Head of caudate nucleus (tissue), 42 donors: ENCODE measurements at regions not wholly inside any gene's neighbourhood (a gene's known extent, or its start where the extent isn't known, plus 50 kb on each side); places are given as distances from the start of the nearest gene placed in this dataset.
"Not testable (repeated sequence)": the region's sequence is repeated elsewhere in the genome, so short reads cannot be mapped to it uniquely, and the experiment has no call there.

Experiments used
- DNase-seq, 42 donors: peaks; one replicate each; pipeline versions ENCODE4 v3.0.0 to v3.0.0-alpha.2; 2020 to 2021; ENCODE audit warnings: mixed read lengths in 7 of 42
- intact Hi-C: fragments of 100-400 bp; cut with DNase I; formaldehyde crosslinking; loops from one replicate; pipeline ENCODE4 v1.15.0; 2022

DNA sequence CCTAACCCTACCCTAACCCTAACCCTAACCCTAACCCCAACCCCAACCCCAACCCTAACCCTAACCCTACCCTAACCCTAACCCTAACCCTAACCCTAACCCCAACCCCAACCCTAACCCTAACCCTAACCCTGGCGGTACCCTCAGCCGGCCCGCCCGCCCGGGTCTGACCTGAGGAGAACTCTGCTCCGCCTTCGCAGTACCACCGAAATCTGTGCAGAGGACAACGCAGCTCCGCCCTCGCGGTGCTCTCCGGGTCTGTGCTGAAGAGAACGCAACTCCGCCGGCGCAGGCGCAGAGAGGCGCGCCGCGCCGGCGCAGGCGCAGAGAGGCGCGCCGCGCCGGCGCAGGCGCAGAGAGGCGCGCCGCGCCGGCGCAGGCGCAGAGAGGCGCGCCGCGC, 56.1 kb upstream of the IQSEC3 start:
- DNase-seq: peak in 5 of 42 donors; percentile 9 to 41 (median 24)
- intact Hi-C loops: not testable (repeated sequence)

GRCh38 chr12:10879-11812, 55.4 kb upstream of the IQSEC3 start:
- peak in 2 of 42 donors; percentile 7 to 70 for DNase-seq
- intact Hi-C loops: not testable (repeated sequence)

GRCh38 chr12:12306-12705, 54.3 kb upstream of the IQSEC3 start:
- DNase-seq: peak in 4 of 42 donors; percentile 14 to 44 (median 32)
- intact Hi-C loops: not testable (repeated sequence)

DNA sequence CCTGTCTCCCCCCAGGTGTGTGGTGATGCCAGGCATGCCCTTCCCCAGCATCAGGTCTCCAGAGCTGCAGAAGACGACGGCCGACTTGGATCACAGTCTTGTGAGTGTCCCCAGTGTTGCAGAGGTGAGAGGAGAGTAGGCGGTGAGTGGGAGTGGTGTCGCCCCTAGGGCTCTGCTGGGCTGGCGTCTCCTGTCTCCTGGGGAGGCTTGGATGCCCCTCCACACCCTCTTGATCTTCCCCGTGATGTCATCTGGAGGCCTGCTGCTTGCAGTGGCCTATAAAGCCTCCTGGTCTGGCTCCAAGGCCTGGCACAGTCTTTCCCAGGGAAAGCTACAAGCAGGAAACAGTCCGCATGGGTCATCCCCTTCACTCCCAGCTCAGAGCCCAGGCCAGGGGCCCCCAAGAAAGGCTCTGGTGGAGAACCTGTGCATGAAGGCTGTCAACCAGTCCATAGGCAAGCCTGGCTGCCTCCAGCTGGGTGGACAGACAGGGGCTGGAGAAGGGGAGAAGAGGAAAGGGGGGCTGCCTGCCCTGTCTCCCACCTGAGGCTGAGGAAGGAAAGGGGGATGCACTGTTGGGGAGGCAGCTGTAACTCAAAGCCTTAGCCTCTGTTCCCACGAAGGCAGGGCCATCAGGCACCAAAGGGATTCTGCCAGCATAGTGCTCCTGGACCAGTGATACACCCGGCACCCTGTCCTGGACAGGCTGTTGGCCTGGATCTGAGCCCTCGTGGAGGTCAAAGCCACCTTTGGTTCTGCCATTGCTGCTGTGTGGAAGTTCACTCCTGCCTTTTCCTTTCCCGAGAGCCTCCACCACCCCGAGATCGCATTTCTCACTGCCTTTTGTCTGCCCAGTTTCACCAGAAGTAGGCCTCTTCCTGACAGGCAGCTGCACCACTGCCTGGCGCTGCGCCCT, 53.6 kb upstream of the IQSEC3 start:
- DNase-seq: peak in 5 of 42 donors; percentile 9 to 46 (median 38)

GRCh38 chr12:13841-14240, 52.7 kb upstream of the IQSEC3 start:
- peak in 7 of 42 donors; percentile 10 to 57 (median 40) for DNase-seq

More for the DNA sequence above, 53.6 kb upstream of the IQSEC3 start:
- intact Hi-C loops: not testable (repeated sequence)

GRCh38 chr12:14696-15095, 51.9 kb upstream of the IQSEC3 start:
- peak in 2 of 42 donors; percentile 16 to 31 for DNase-seq
- intact Hi-C loops: not testable (repeated sequence)

More at GRCh38 chr12:13841-14240, 52.7 kb upstream of the IQSEC3 start:
- intact Hi-C loops: not testable (repeated sequence)

DNA sequence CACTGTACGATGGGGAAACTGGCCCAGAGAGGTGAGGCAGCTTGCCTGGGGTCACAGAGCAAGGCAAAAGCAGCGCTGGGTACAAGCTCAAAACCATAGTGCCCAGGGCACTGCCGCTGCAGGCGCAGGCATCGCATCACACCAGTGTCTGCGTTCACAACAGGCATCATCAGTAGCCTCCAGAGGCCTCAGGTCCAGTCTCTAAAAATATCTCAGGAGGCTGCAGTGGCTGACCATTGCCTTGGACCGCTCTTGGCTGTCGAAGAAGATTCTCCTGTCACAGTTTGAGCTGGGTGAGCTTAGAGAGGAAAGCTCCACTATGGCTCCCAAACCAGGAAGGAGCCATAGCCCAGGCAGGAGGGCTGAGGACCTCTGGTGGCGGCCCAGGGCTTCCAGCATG, 51.2 kb upstream of the IQSEC3 start:
- intact Hi-C loops: not testable (repeated sequence)
- DNase-seq: peak in 2 of 42 donors; percentile 28 to 38

- intact Hi-C loops: not testable (repeated sequence)
Measured at GRCh38 chr12:16019-16418, 50.5 kb upstream of the IQSEC3 start.

DNA sequence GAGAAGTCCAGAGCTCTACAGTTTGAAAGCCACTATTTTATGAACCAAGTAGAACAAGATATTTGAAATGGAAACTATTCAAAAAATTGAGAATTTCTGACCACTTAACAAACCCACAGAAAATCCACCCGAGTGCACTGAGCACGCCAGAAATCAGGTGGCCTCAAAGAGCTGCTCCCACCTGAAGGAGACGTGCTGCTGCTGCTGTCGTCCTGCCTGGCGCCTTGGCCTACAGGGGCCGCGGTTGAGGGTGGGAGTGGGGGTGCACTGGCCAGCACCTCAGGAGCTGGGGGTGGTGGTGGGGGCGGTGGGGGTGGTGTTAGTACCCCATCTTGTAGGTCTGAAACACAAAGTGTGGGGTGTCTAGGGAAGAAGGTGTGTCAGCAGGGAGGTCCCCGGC, 50.0 kb upstream of the IQSEC3 start:
- peak in 1 of 42 donors; percentile 9 for DNase-seq
- intact Hi-C loops: not testable (repeated sequence)

More at GRCh38 chr12:16019-16418, 50.5 kb upstream of the IQSEC3 start:
- not testable (repeated sequence) for DNase-seq
